Iris pigment epithelial cell (primary cell): ENCODE measurements at regions not wholly inside any gene's neighbourhood (a gene's known extent, or its start where the extent isn't known, plus 50 kb on each side); places are given as distances from the start of the nearest gene placed in this dataset.
A peak's percentile ranks its signal among the peaks of the same experiment; 100 is the strongest.
"Not testable (repeated sequence)": the region's sequence is repeated elsewhere in the genome, so short reads cannot be mapped to it uniquely, and the experiment has no call there.

Source experiments
- DNase-seq: peaks from one replicate; pipeline ENCODE4 v3.0.0-alpha.2; 2011; ENCODE audit warnings: low read depth

- peak; percentile 82 for DNase-seq
Measured at GRCh38 chr1:114032271-114033215, 53.3 kb downstream of the OLFML3 start.

- DNase-seq, result peak; percentile 12
Measured at GRCh38 chr1:114033216-114033706, 54.0 kb downstream of the OLFML3 start.

- DNase-seq, result no peak
Measured at GRCh38 chr1:114033961-114034360, 54.7 kb downstream of the OLFML3 start.

- DNase-seq, result no peak
Measured at GRCh38 chr1:114034567-114035303, 55.5 kb downstream of the OLFML3 start.

DNA sequence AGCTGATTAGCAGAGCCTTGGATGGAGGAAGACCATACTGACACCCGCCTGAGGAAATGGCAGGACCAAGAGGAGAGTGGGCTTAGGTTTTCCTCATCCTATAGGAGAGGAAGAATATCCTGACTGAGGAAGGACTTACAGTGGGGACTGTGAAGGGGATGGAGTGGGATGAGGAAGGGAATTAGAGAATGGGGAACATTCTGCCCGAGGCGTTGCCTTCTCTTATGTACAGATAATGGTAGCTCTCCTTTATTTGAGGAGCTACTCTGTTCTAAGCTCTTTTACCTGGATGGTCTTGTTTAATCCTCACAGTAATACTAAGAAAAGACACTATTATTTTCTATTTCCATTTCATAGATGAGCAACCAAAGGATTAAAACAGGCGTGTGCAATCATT, 56.0 kb downstream of the OLFML3 start:
- DNase-seq, result no peak

DNA sequence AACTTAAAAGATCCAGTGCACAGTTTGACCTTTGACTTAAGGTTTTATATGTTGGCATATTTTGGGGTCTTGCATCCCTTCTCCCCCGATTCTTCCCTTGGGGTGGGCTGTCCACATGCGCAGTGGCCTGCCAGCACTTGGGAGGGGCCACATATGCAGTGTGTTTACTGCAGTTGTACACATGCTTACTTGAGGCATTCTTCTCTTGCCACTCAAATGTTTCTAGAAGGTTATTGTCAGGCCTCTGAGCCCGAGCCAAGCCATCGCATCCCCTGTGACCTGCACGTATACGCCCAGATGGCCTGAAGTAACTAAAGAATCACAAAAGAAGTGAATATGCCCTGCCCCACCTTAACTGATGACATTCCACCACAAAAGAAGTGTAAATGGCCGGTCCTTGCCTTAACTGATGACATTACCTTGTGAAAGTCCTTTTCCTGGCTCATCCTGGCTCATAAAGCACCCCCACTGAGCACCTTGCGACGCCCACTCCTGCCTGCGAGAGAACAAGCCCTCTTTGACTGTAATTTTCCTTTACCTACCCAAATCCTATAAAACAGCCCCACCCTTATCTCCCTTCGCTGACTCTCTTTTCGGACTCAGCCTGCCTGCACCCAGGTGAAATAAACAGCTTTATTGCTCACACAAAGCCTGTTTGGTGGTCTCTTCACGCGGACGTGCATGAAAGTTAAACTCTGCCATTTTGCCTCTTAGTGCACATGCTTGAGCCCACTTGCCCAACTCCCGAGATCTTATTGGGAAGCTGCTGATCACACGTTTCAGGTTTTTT, 57.8 kb downstream of the OLFML3 start:
- DNase-seq, result not testable (repeated sequence)

GRCh38 chr1:114037631-114037890, 58.3 kb downstream of the OLFML3 start:
- DNase-seq, result no peak

- DNase-seq, result no peak
Measured at GRCh38 chr1:114037962-114038816, 58.9 kb downstream of the OLFML3 start.
